ENCODE measurements at regions not wholly inside any gene's neighbourhood (a gene's known extent, or its start where the extent isn't known, plus 50 kb on each side); places are given as distances from the start of the nearest gene placed in this dataset.

DNA sequence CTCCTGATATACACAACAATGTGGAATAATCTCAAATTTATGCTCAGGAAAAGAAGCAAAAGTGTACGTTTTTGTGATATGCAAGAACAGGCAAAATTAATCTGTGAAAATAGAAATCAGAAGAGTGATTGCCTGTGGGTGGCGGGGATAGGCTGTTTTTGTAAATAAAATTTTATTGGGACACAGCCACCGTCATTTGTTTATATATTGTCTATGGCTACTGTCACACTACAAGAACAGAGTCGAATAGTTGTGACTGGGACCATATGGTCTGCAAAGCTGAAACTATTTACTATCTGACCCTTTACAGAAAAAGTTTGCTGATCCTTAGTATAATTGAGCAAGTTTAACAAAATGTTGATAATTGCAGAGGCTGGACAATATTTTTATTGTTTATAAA is 269.5 kb upstream of the HTR2A start:
- no peak for FAIRE-seq
- H4K20me1 ChIP-seq (replicated peaks; ENCODE audit: control insufficient read depth, extremely low read depth, insufficient read depth, low read length): no peaks in the 10 kb centered on the region
- BruUV-seq (replicated peaks): no TSS peak

DNA sequence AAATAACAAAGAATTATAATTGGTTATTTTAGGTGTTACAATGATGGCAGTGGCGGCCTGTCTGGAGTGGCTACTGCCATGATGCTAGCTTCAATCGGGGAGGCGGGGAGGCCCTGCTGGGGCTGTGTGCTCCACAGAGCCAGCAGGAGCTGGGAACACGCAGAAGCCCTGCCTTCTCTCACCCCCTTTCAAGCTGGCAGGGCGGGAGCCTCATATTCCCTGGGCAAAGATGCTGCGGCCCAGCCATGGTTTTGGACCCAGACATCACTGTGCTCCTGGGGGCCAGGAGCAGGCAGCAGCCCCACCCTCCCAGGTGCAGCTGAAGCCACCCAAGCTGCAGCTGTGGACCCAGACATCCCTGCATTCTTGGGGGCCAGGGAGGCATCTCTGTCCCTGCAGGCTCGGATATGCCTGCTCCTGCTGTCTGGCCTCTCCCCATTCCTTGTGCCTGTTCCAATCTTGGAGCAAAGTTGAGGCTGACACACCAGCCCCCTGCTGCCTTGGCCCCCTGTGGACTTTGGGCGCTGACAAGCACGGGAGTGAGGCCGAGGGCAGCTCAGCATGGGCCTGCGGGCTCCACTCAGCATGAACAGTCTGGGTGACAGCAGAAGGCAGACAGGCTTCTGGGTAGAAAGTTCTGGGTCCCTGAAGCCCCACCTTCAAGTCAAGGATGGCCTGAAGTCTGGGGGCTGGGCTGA is 263.1 kb upstream of the HTR2A start:
- no peaks in the 10 kb centered on the region for H3K9me3 ChIP-seq (replicated peaks; ENCODE audit: control insufficient read depth, insufficient read depth, low read length)
- DNase-seq (ENCODE audit: low read depth, low spot score) (no peak), FAIRE-seq (no peak)
- intact Hi-C loops (cut with micrococcal nuclease) (no loop called here), dilution Hi-C loops (cut with MboI; ENCODE audit: extremely low pct_ligation_motif_present, low sequenced_read_pairs) (no loop called here)
- no peak for TF ChIP-seq GATA2 (IDR thresholded peaks at IDR 0.05; ENCODE audit: insufficient read depth, insufficient read length, low read depth, low read length)
- H3K27ac ChIP-seq (ENCODE audit: insufficient read depth, low read depth, low read length): no peak overlapping the region
- no peak overlapping the region for H3K4me3 ChIP-seq (replicated peaks in 1 of 3; ENCODE audit: insufficient read depth in 1 of 3, low read depth in 1 of 3, low read length in 3 of 3)
- H3K27me3 ChIP-seq (ENCODE audit: control insufficient read depth in 2 of 2, insufficient read depth in 2 of 2, low read length in 2 of 2): no peaks in the 10 kb centered on the region
- H3K9me1 ChIP-seq (replicated peaks; ENCODE audit: control insufficient read depth, extremely low read depth, insufficient read depth, low read length): no peaks in the 10 kb centered on the region
- H3K9ac ChIP-seq (replicated peaks; ENCODE audit: extremely low read depth, insufficient read depth, low read length): no peak overlapping the region
- no peaks in the 10 kb centered on the region for H3K79me2 ChIP-seq (ENCODE audit: control insufficient read depth, insufficient read depth, low read length)
- no peak overlapping the region for H3K4me2 ChIP-seq (ENCODE audit: insufficient read depth, low read length)
- POLR2A ChIA-PET: no interaction called here
- H4K20me1 ChIP-seq (replicated peaks; ENCODE audit: control insufficient read depth, extremely low read depth, insufficient read depth, low read length): no peaks in the 10 kb centered on the region
- no peaks in the 10 kb centered on the region for H3K4me1 ChIP-seq (ENCODE audit: control insufficient read depth, extremely low read depth, insufficient read depth, low read length)
- H3K36me3 ChIP-seq (ENCODE audit: control insufficient read depth in 2 of 2, extremely low read depth in 1 of 2, insufficient read depth in 2 of 2, low read length in 2 of 2): no peaks in the 10 kb centered on the region
- CTCF ChIA-PET: no interaction called here
- BruUV-seq (replicated peaks): no TSS peak
- no peak overlapping the region for H2AFZ ChIP-seq (ENCODE audit: low read depth, low read length)

More for the DNA sequence above, 269.5 kb upstream of the HTR2A start:
- Histone ChIP-seq H3K36me3 (ENCODE audit: control insufficient read depth in 2 of 2, extremely low read depth in 1 of 2, insufficient read depth in 2 of 2, low read length in 2 of 2) (no peaks in the 10 kb centered on the region), H3K9me3 (replicated peaks; ENCODE audit: control insufficient read depth, insufficient read depth, low read length) (peaks cover under 1% of the 10 kb centered on the region), H3K4me2 (ENCODE audit: insufficient read depth, low read length) (no peak overlapping the region), H3K9ac (replicated peaks; ENCODE audit: extremely low read depth, insufficient read depth, low read length) (no peak overlapping the region), H3K4me1 (ENCODE audit: control insufficient read depth, extremely low read depth, insufficient read depth, low read length) (no peaks in the 10 kb centered on the region), H3K79me2 (ENCODE audit: control insufficient read depth, insufficient read depth, low read length) (no peaks in the 10 kb centered on the region), H3K9me1 (replicated peaks; ENCODE audit: control insufficient read depth, extremely low read depth, insufficient read depth, low read length) (no peaks in the 10 kb centered on the region), H3K27ac (ENCODE audit: insufficient read depth, low read depth, low read length) (no peak overlapping the region), H3K27me3 (ENCODE audit: control insufficient read depth in 2 of 2, insufficient read depth in 2 of 2, low read length in 2 of 2) (no peaks in the 10 kb centered on the region), H2AFZ (ENCODE audit: low read depth, low read length) (no peak overlapping the region), H3K4me3 (replicated peaks in 1 of 3; ENCODE audit: insufficient read depth in 1 of 3, low read depth in 1 of 3, low read length in 3 of 3) (no peak overlapping the region)
- TF ChIP-seq EZH2 (IDR thresholded peaks at IDR 0.05; ENCODE audit: borderline replicate concordance, low read depth, low read length, severe bottlenecking): no peak
- no peak for TF ChIP-seq GATA2 (IDR thresholded peaks at IDR 0.05; ENCODE audit: insufficient read depth, insufficient read length, low read depth, low read length)
- TF ChIP-seq POLR2AphosphoS5 (IDR thresholded peaks at IDR 0.05; ENCODE audit: insufficient read depth, low read depth, low read length): no peak
- TF ChIP-seq JUN (IDR thresholded peaks at IDR 0.05; ENCODE audit: borderline replicate concordance, insufficient read depth, insufficient read length, low read depth): no peak
- TF ChIP-seq, protein P1, sequence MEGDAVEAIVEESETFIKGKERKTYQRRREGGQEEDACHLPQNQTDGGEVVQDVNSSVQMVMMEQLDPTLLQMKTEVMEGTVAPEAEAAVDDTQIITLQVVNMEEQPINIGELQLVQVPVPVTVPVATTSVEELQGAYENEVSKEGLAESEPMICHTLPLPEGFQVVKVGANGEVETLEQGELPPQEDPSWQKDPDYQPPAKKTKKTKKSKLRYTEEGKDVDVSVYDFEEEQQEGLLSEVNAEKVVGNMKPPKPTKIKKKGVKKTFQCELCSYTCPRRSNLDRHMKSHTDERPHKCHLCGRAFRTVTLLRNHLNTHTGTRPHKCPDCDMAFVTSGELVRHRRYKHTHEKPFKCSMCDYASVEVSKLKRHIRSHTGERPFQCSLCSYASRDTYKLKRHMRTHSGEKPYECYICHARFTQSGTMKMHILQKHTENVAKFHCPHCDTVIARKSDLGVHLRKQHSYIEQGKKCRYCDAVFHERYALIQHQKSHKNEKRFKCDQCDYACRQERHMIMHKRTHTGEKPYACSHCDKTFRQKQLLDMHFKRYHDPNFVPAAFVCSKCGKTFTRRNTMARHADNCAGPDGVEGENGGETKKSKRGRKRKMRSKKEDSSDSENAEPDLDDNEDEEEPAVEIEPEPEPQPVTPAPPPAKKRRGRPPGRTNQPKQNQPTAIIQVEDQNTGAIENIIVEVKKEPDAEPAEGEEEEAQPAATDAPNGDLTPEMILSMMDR (IDR thresholded peaks at IDR 0.05; ENCODE audit: extremely low read depth in 1 of 2, insufficient read depth in 1 of 2, low read depth in 1 of 2, low read length in 2 of 2): no peak
- no peak for TF ChIP-seq POLR2A (IDR thresholded peaks at IDR 0.05; ENCODE audit: low read depth, low read length)
- ChIA-PET CTCF (no interaction called here), POLR2A (no interaction called here)
- DNase-seq (ENCODE audit: low read depth, low spot score): no peak
- dilution Hi-C loops (cut with MboI; ENCODE audit: extremely low pct_ligation_motif_present, low sequenced_read_pairs) (no loop called here), intact Hi-C loops (cut with micrococcal nuclease) (no loop called here)
